ENCODE measurements at regions not wholly inside any gene's neighbourhood (a gene's known extent, or its start where the extent isn't known, plus 50 kb on each side); places are given as distances from the start of the nearest gene placed in this dataset.

GRCh38 chr4:189409158-189409557 lies 531.5 kb upstream of the FRG1 start:
- no peaks in the 10 kb centered on the region for H3K79me2 ChIP-seq (ENCODE audit: low read length)
- no peak overlapping the region for H3K27ac ChIP-seq (ENCODE audit: low read length)
- H3F3A ChIP-seq (ENCODE audit: low read length, unreplicated experiment), result no peaks in the 10 kb centered on the region
- no peaks in the 10 kb centered on the region for H3K9me3 ChIP-seq (ENCODE audit: low read length)
- H3K36me3 ChIP-seq (ENCODE audit: low read depth, low read length), result no peaks in the 10 kb centered on the region
- BruUV-seq (replicated peaks), result no TSS peak
- H3K27me3 ChIP-seq (ENCODE audit: low read length), result no peaks in the 10 kb centered on the region
- no peak overlapping the region for H3K4me3 ChIP-seq (ENCODE audit: low read length)
- H3K9ac ChIP-seq (ENCODE audit: low read length), result no peak overlapping the region
- no peaks in the 10 kb centered on the region for H4K20me1 ChIP-seq (ENCODE audit: low read length)
- H3K4me1 ChIP-seq (ENCODE audit: insufficient read depth, low read length), result no peaks in the 10 kb centered on the region
- POLR2A ChIA-PET (ENCODE audit: unreplicated experiment), result no interaction called here
- DNase-seq (no peak), ATAC-seq (no peak)
- TF ChIP-seq EZH2phosphoT487 (IDR thresholded peaks at IDR 0.05; ENCODE audit: borderline replicate concordance, low read length), result no peak
- TF ChIP-seq CTCF (conservative IDR thresholded peaks at IDR 0.05; ENCODE audit: low read depth, low read length), result no peak
- TF ChIP-seq EZH2 (IDR thresholded peaks at IDR 0.05; ENCODE audit: low read length, unreplicated experiment), result no peak
- intact Hi-C loops (cut with micrococcal nuclease), result no loop called here
- no peak overlapping the region for H2AFZ ChIP-seq (ENCODE audit: low read length)
- H3K9me2 ChIP-seq (replicated peaks; ENCODE audit: low read length), result no peaks in the 10 kb centered on the region
- CTCF ChIA-PET, result no interaction called here
- no peak overlapping the region for H3K4me2 ChIP-seq (ENCODE audit: low read length)

GRCh38 chr4:189414021-189414420 lies 526.7 kb upstream of the FRG1 start:
- H3K27me3 ChIP-seq (ENCODE audit: low read length), result no peaks in the 10 kb centered on the region
- CTCF ChIA-PET, result no interaction called here
- ATAC-seq, result no peak

GRCh38 chr4:189420572-189420971 lies 520.1 kb upstream of the FRG1 start:
- TF ChIP-seq CTCF (conservative IDR thresholded peaks at IDR 0.05; ENCODE audit: low read depth, low read length), result no peak
- TF ChIP-seq EZH2 (IDR thresholded peaks at IDR 0.05; ENCODE audit: low read length, unreplicated experiment), result no peak
- TF ChIP-seq EZH2phosphoT487 (IDR thresholded peaks at IDR 0.05; ENCODE audit: borderline replicate concordance, low read length), result no peak
- H3K4me1 ChIP-seq (ENCODE audit: insufficient read depth, low read length), result no peaks in the 10 kb centered on the region
- H3K27me3 ChIP-seq (ENCODE audit: low read length), result no peaks in the 10 kb centered on the region
- H2AFZ ChIP-seq (ENCODE audit: low read length), result no peak overlapping the region
- ChIA-PET CTCF (no interaction called here), POLR2A (ENCODE audit: unreplicated experiment) (no interaction called here)
- no peaks in the 10 kb centered on the region for H3K79me2 ChIP-seq (ENCODE audit: low read length)
- H3K9me3 ChIP-seq (ENCODE audit: low read length), result no peaks in the 10 kb centered on the region
- no TSS peak for BruUV-seq (replicated peaks)
- no peaks in the 10 kb centered on the region for H3F3A ChIP-seq (ENCODE audit: low read length, unreplicated experiment)
- no peak overlapping the region for H3K4me3 ChIP-seq (ENCODE audit: low read length)
- no peaks in the 10 kb centered on the region for H3K9me2 ChIP-seq (replicated peaks; ENCODE audit: low read length)
- H3K27ac ChIP-seq (ENCODE audit: low read length), result no peak overlapping the region
- intact Hi-C loops (cut with micrococcal nuclease), result no loop called here
- H3K36me3 ChIP-seq (ENCODE audit: low read depth, low read length), result no peaks in the 10 kb centered on the region
- DNase-seq, result no peak
- ATAC-seq, result no peak
- H4K20me1 ChIP-seq (ENCODE audit: low read length), result no peaks in the 10 kb centered on the region
- no peak overlapping the region for H3K4me2 ChIP-seq (ENCODE audit: low read length)
- H3K9ac ChIP-seq (ENCODE audit: low read length), result no peak overlapping the region

More at GRCh38 chr4:189414021-189414420, 526.7 kb upstream of the FRG1 start:
- BruUV-seq (replicated peaks), result no TSS peak
- H3K4me2 ChIP-seq (ENCODE audit: low read length), result no peak overlapping the region
- intact Hi-C loops (cut with micrococcal nuclease), result no loop called here
- no peak overlapping the region for H2AFZ ChIP-seq (ENCODE audit: low read length)
- no peaks in the 10 kb centered on the region for H3K79me2 ChIP-seq (ENCODE audit: low read length)
- POLR2A ChIA-PET (ENCODE audit: unreplicated experiment), result no interaction called here
- no peak for TF ChIP-seq CTCF (conservative IDR thresholded peaks at IDR 0.05; ENCODE audit: low read depth, low read length)
- no peak for TF ChIP-seq EZH2phosphoT487 (IDR thresholded peaks at IDR 0.05; ENCODE audit: borderline replicate concordance, low read length)
- no peak for TF ChIP-seq EZH2 (IDR thresholded peaks at IDR 0.05; ENCODE audit: low read length, unreplicated experiment)
- H3K36me3 ChIP-seq (ENCODE audit: low read depth, low read length), result no peaks in the 10 kb centered on the region
- H3K27ac ChIP-seq (ENCODE audit: low read length), result no peak overlapping the region
- DNase-seq, result no peak
- no peaks in the 10 kb centered on the region for H3F3A ChIP-seq (ENCODE audit: low read length, unreplicated experiment)
- H3K9ac ChIP-seq (ENCODE audit: low read length), result no peak overlapping the region
- no peaks in the 10 kb centered on the region for H4K20me1 ChIP-seq (ENCODE audit: low read length)
- no peaks in the 10 kb centered on the region for H3K4me1 ChIP-seq (ENCODE audit: insufficient read depth, low read length)
- no peaks in the 10 kb centered on the region for H3K9me3 ChIP-seq (ENCODE audit: low read length)
- no peak overlapping the region for H3K4me3 ChIP-seq (ENCODE audit: low read length)
- H3K9me2 ChIP-seq (replicated peaks; ENCODE audit: low read length), result no peaks in the 10 kb centered on the region

Measured in PC-3 (cell line).